GM23338 (cell line): ENCODE measurements at regions not wholly inside any gene's neighbourhood (a gene's known extent, or its start where the extent isn't known, plus 50 kb on each side); places are given as distances from the start of the nearest gene placed in this dataset.

Experiments
- CTCF ChIP-seq, 2 experiments: fragments of 200-600 bp in 1 of 2; sonication (generic) in 1 of 2; conservative IDR thresholded peaks; 2 replicates each; pipeline versions ENCODE4 v1.5.1 to v1.6.1; 2016 to 2017; ENCODE audit warnings: antibody characterized with exemption in 2 of 2, low read depth in 2 of 2, mild to moderate bottlenecking in 2 of 2, moderate library complexity in 1 of 2
- POLR2AphosphoS5 ChIP-seq: IDR thresholded peaks from 2 replicates; pipeline ENCODE4 v1.6.1; 2016; ENCODE audit warnings: antibody characterized with exemption, low read depth

- TF ChIP-seq POLR2AphosphoS5, result no peak
- TF ChIP-seq CTCF (conservative IDR thresholded peaks at IDR 0.05; ENCODE audit: low read depth in 2 of 2), result no peak
Observed at GRCh38 chr18:54765636-54766375, 62.5 kb upstream of the RAB27B start.
